AG09309 (cell line): ENCODE measurements at regions not wholly inside any gene's neighbourhood (a gene's known extent, or its start where the extent isn't known, plus 50 kb on each side); places are given as distances from the start of the nearest gene placed in this dataset.
A peak's percentile ranks its signal among the peaks of the same experiment; 100 is the strongest.

Source experiments
- DNase-seq: peaks from one replicate; pipeline ENCODE4 v3.0.0-alpha.2; 2010; ENCODE audit warnings: low read depth
- H3K4me3 ChIP-seq: 2 replicates; pipeline ENCODE4 v1.5.1; 2011; ENCODE audit warnings: mild to moderate bottlenecking, low read depth, low read length, moderate library complexity; ENCODE audit not compliant: control insufficient read depth
- TF ChIP-seq, protein P1 (sequence below): IDR thresholded peaks from 2 replicates; pipeline ENCODE4 v1.5.1; 2011; ENCODE audit warnings: mild to moderate bottlenecking, low read depth, low read length, inconsistent platforms; ENCODE audit not compliant: insufficient read depth, control insufficient read depth; ENCODE audit errors: missing control alignments

GRCh38 chr2:62591491-62591890, 85.5 kb upstream of the TMEM17 start:
- no peak for DNase-seq
- no peak overlapping the region for H3K4me3 ChIP-seq
- TF ChIP-seq, protein P1, sequence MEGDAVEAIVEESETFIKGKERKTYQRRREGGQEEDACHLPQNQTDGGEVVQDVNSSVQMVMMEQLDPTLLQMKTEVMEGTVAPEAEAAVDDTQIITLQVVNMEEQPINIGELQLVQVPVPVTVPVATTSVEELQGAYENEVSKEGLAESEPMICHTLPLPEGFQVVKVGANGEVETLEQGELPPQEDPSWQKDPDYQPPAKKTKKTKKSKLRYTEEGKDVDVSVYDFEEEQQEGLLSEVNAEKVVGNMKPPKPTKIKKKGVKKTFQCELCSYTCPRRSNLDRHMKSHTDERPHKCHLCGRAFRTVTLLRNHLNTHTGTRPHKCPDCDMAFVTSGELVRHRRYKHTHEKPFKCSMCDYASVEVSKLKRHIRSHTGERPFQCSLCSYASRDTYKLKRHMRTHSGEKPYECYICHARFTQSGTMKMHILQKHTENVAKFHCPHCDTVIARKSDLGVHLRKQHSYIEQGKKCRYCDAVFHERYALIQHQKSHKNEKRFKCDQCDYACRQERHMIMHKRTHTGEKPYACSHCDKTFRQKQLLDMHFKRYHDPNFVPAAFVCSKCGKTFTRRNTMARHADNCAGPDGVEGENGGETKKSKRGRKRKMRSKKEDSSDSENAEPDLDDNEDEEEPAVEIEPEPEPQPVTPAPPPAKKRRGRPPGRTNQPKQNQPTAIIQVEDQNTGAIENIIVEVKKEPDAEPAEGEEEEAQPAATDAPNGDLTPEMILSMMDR: no peak

- no peak for DNase-seq
- TF ChIP-seq, protein P1: no peak
- no peak overlapping the region for H3K4me3 ChIP-seq
These were observed 83.8 kb upstream of the TMEM17 start for GRCh38 chr2:62589691-62590356.

DNA sequence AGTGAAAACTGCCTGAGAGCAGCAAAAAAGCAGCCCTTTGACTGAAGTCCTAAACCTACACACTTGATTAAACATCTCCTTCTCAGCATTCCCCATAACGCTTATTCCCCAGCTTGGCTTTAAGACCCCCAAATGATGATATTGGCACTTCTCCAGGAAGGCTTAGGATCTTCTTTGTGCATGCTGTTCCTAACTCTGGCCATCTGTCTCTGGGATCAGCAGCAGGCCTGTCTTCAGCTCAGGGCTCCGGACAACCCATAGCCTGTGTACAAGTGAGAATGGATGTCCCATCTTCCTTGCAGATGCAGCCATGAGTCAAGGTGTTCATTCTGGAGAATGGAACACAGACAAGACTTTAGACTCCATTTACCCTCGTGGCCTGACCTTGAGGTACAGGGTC, 81.6 kb upstream of the TMEM17 start:
- no peak overlapping the region for H3K4me3 ChIP-seq
- DNase-seq: no peak
- TF ChIP-seq, protein P1: no peak

- TF ChIP-seq, protein P1: no peak
- no peak overlapping the region for H3K4me3 ChIP-seq
- DNase-seq: no peak
These were observed 81.0 kb upstream of the TMEM17 start for GRCh38 chr2:62586981-62587380.

DNA sequence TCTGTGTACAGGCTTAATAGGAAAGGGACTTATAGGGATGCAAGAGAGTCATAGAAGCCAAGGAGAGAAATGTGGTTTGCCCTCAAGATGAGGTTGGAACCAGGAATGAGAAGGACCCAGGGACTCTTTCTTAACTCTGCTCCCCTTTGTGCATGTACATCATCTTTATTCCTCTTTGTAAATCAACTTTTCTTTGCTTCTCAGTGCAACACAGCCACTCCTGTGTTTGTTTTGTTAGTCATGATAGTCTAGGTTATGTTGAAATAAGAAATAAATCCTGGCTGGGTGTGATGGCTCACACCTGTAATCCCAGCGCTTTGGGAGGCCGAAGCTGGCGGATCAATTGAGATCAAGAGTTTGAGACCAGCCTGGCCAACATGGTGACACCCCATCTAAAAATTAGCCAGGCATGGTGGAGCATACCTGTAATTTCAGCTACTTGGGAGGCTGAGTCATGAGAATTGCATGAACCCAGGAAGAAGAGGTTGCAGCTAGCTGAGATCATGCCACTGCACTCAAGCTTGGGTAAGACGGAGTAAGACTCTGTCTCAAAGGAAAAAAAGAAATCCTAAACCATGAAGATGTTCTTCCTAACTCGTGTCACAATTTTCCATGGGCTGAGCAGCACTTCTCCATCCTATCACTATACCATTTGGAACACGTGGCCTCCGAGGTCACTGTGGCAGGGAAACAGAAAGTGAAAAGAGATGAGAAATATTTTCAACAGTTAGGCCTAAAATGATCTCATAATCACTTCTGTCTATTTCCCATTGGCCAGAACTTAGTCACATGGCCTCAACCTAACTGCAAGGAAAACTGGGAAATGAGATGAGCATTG, 73.0 kb upstream of the TMEM17 start:
- TF ChIP-seq, protein P1: no peak
- peak; percentile 54 for DNase-seq
- no peak overlapping the region for H3K4me3 ChIP-seq

- peak; percentile 61 for DNase-seq
- TF ChIP-seq, protein P1: no peak
- no peak overlapping the region for H3K4me3 ChIP-seq
These were observed 72.2 kb upstream of the TMEM17 start for GRCh38 chr2:62577994-62578781.
